Esophagus muscularis mucosa (tissue), 4 donors: ENCODE measurements at regions not wholly inside any gene's neighbourhood (a gene's known extent, or its start where the extent isn't known, plus 50 kb on each side); places are given as distances from the start of the nearest gene placed in this dataset.

Experiments used
- EP300 ChIP-seq: sonication (generic); formaldehyde crosslinking; IDR thresholded peaks from one replicate; pipeline ENCODE4 v1.6.1; 2017; ENCODE audit warnings: antibody characterized with exemption
- POLR2A ChIP-seq: fragments of 450-650 bp; IDR thresholded peaks from one replicate; pipeline ENCODE4 v1.6.1; 2017; ENCODE audit warnings: antibody characterized with exemption, moderate library complexity, mild to moderate bottlenecking, low read depth
- POLR2AphosphoS5 ChIP-seq, 2 donors: sonication (generic); formaldehyde crosslinking; IDR thresholded peaks; one replicate each; pipeline ENCODE4 v1.6.1; 2017; ENCODE audit warnings: antibody characterized with exemption in 2 of 2
- TF ChIP-seq, protein P1 (sequence below), 3 experiments: fragments of 200-600 bp in 2 of 3; fragments of 450-650 bp in 1 of 3; sonication (generic) in 2 of 3; IDR thresholded peaks; one replicate each; pipeline ENCODE4 v1.5.1; 2017 to 2019; ENCODE audit warnings: antibody characterized with exemption in 3 of 3, mild to moderate bottlenecking in 2 of 3, moderate library complexity in 1 of 3

DNA sequence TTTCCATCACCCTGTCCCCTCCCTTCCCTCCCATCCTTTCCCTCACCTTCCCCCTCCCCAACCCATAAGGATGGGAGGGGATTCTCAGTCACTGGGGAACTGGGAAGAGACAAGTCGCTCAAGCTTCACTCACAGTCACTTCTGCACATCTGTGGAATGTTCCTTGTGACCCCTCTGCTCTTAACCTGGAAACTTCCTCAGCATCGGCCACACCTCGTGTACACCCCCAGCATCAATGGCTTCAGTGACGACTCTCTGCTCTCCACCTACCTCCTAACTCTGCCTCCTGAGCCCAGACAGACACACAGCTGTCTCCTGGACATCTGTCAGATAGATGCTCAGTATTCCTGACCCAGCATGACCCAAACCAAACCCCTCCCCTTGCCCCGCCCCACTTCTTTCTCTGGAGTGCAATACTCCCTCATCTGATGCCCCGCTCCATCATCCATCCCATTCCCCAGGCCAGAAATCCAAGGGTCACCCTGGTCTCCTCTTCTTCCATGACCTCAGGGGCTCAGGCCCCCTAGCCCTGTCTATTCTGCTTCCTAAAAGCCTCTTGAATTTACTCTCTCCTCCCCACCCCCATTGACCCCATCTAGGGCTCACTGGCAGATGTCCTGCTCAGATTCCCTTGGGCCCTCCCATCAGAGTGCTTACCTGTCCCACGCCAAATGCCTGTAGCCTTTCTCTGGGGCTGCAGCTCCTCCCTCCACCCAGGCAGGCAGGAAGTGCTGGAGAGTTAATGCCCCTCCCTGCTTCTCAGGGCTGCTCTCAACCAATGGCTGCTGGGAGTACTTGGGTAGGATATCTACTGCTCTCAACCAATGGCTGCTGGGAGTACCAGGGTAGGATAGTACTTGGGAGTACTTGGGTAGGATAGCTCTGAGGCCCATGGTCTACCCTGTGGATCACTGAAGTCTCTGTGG, 83.1 kb upstream of the CSF3R start:
- TF ChIP-seq, protein P1, sequence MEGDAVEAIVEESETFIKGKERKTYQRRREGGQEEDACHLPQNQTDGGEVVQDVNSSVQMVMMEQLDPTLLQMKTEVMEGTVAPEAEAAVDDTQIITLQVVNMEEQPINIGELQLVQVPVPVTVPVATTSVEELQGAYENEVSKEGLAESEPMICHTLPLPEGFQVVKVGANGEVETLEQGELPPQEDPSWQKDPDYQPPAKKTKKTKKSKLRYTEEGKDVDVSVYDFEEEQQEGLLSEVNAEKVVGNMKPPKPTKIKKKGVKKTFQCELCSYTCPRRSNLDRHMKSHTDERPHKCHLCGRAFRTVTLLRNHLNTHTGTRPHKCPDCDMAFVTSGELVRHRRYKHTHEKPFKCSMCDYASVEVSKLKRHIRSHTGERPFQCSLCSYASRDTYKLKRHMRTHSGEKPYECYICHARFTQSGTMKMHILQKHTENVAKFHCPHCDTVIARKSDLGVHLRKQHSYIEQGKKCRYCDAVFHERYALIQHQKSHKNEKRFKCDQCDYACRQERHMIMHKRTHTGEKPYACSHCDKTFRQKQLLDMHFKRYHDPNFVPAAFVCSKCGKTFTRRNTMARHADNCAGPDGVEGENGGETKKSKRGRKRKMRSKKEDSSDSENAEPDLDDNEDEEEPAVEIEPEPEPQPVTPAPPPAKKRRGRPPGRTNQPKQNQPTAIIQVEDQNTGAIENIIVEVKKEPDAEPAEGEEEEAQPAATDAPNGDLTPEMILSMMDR (IDR thresholded peaks at IDR 0.05) = no peak
- no peak for TF ChIP-seq POLR2A
- no peak for TF ChIP-seq EP300
- TF ChIP-seq POLR2AphosphoS5 (IDR thresholded peaks at IDR 0.05) = no peak
